ENCODE measurements at regions not wholly inside any gene's neighbourhood (a gene's known extent, or its start where the extent isn't known, plus 50 kb on each side); places are given as distances from the start of the nearest gene placed in this dataset.

GRCh38 chr5:167582886-167583285 lies 708.6 kb upstream of the WWC1 start:
- Mint-ChIP-seq H3K27ac (ENCODE audit: unreplicated experiment) (no peak overlapping the region), H3K4me3 (ENCODE audit: unreplicated experiment) (no peak overlapping the region), H3K27me3 (ENCODE audit: low read depth) (peaks cover 33% of the 10 kb centered on the region), H3K36me3 (ENCODE audit: low read depth) (no peaks in the 10 kb centered on the region), H3K4me1 (ENCODE audit: low read depth) (no peaks in the 10 kb centered on the region), H3K9me3 (ENCODE audit: low read depth) (no peaks in the 10 kb centered on the region)
- no peak for DNase-seq (ENCODE audit: low spot score)
- TF ChIP-seq, protein P1, sequence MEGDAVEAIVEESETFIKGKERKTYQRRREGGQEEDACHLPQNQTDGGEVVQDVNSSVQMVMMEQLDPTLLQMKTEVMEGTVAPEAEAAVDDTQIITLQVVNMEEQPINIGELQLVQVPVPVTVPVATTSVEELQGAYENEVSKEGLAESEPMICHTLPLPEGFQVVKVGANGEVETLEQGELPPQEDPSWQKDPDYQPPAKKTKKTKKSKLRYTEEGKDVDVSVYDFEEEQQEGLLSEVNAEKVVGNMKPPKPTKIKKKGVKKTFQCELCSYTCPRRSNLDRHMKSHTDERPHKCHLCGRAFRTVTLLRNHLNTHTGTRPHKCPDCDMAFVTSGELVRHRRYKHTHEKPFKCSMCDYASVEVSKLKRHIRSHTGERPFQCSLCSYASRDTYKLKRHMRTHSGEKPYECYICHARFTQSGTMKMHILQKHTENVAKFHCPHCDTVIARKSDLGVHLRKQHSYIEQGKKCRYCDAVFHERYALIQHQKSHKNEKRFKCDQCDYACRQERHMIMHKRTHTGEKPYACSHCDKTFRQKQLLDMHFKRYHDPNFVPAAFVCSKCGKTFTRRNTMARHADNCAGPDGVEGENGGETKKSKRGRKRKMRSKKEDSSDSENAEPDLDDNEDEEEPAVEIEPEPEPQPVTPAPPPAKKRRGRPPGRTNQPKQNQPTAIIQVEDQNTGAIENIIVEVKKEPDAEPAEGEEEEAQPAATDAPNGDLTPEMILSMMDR (IDR thresholded peaks at IDR 0.05), result no peak

- TF ChIP-seq, protein P1 (IDR thresholded peaks at IDR 0.05), result no peak
- DNase-seq (ENCODE audit: low spot score), result no peak
- no peaks in the 10 kb centered on the region for H3K36me3 Mint-ChIP-seq (ENCODE audit: low read depth)
- H3K27ac Mint-ChIP-seq (ENCODE audit: unreplicated experiment), result no peak overlapping the region
- H3K9me3 Mint-ChIP-seq (ENCODE audit: low read depth), result no peaks in the 10 kb centered on the region
- H3K4me3 Mint-ChIP-seq (ENCODE audit: unreplicated experiment), result no peak overlapping the region
- H3K27me3 Mint-ChIP-seq (ENCODE audit: low read depth), result peaks cover 13% of the 10 kb centered on the region
- H3K4me1 Mint-ChIP-seq (ENCODE audit: low read depth), result no peaks in the 10 kb centered on the region
These were observed 706.3 kb upstream of the WWC1 start for GRCh38 chr5:167585184-167585583.

DNA sequence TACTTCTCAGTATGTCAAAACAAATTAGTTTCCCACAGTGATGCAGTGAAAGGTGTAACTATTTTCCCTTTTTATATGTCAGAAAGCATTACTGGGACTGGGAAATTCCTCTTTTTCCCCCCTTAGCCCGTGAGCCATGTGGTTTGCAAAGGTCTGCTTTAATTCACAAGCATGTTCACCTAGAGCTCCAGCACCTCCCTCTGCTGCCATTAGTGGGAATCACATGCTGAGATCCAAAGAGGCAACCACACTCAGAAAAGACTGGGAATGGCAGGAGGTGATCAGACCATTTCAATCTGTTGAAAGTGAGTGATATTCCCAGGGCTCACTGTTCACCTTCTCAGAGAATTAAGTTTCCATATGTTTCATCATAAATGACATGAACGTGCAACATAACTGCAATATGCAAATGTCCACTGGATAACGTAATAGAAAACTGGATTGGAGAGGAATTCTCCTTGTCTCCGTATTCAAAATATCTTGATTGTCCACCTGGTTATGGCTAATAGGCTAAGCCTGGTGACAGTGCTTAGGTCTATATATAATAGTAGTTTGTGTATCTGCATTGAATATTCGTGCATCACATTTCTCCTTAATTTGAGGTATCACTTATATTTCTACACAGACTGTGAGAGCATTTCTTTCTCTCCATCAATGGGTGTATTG lies 703.5 kb upstream of the WWC1 start:
- Mint-ChIP-seq H3K4me3 (ENCODE audit: unreplicated experiment) (no peak overlapping the region), H3K9me3 (ENCODE audit: low read depth) (no peaks in the 10 kb centered on the region), H3K27me3 (ENCODE audit: low read depth) (peaks cover 17% of the 10 kb centered on the region), H3K27ac (ENCODE audit: unreplicated experiment) (no peak overlapping the region), H3K36me3 (ENCODE audit: low read depth) (no peaks in the 10 kb centered on the region), H3K4me1 (ENCODE audit: low read depth) (no peaks in the 10 kb centered on the region)
- no peak for DNase-seq (ENCODE audit: low spot score)
- TF ChIP-seq, protein P1 (IDR thresholded peaks at IDR 0.05), result peak; percentile 72

DNA sequence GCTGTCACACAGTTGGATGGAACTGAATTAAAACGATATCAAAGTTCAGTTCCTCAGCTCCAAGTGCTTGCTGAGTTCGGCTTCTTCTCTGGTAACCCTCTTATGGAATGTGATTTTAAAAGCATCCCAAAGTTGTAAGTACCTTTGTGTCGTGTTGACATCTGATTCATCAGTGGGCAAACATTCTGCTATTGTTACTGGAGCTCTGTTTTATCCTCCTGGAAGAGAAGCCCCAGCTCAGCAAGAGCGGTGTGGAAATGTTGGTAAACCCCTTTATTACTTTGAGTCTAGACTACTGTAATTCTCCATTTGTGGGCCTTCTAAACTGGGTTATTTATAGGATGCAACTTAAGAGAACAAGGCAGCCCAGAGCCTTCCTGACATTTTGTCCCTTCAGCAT lies 699.3 kb upstream of the WWC1 start:
- H3K36me3 Mint-ChIP-seq (ENCODE audit: low read depth), result no peaks in the 10 kb centered on the region
- H3K27ac Mint-ChIP-seq (ENCODE audit: unreplicated experiment), result no peak overlapping the region
- H3K4me3 Mint-ChIP-seq (ENCODE audit: unreplicated experiment), result no peak overlapping the region
- no peaks in the 10 kb centered on the region for H3K9me3 Mint-ChIP-seq (ENCODE audit: low read depth)
- TF ChIP-seq, protein P1 (IDR thresholded peaks at IDR 0.05), result no peak
- H3K4me1 Mint-ChIP-seq (ENCODE audit: low read depth), result no peaks in the 10 kb centered on the region
- peaks cover 29% of the 10 kb centered on the region for H3K27me3 Mint-ChIP-seq (ENCODE audit: low read depth)
- DNase-seq (ENCODE audit: low spot score), result no peak

DNA sequence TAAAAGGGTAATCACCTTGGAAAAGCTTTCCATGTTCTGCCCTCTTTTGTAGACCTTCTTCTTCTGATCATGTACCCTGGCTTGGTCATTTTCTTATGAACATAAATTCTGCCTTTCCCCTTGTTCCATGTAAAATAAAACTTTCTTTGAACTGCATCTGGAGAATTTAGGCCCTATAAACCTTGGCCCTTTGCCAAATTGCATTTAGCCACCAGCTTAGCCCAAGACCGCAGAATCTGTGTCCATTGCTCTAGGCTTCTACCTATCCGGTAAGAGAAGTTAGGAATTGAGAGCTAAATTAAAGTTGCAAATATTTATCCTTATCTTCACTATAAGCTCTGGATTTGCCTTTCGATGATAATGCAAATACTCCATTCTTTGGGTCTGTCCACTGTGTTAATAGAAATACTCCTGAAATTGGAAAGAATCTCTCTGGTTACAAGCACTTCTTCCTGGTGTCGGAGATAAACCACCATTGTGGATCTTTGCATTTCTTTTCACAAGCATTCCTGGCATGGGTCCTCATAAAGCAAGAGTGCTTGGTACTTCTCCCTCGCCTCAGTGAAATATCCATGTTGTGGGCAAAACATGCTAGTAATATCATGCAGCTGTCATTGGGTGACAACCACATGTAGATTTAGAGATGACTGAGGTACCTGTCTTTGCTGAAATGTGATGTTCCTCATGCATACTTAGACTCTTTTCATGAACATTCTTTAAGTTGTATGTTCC lies 698.0 kb upstream of the WWC1 start:
- no peak for DNase-seq (ENCODE audit: low spot score)
- Mint-ChIP-seq H3K27me3 (ENCODE audit: low read depth) (peaks cover 34% of the 10 kb centered on the region), H3K4me3 (ENCODE audit: unreplicated experiment) (no peak overlapping the region), H3K36me3 (ENCODE audit: low read depth) (no peaks in the 10 kb centered on the region), H3K4me1 (ENCODE audit: low read depth) (no peaks in the 10 kb centered on the region), H3K27ac (ENCODE audit: unreplicated experiment) (no peak overlapping the region), H3K9me3 (ENCODE audit: low read depth) (no peaks in the 10 kb centered on the region)
- TF ChIP-seq, protein P1 (IDR thresholded peaks at IDR 0.05), result no peak
